Astrocyte of the spinal cord (primary cell): ENCODE measurements at regions not wholly inside any gene's neighbourhood (a gene's known extent, or its start where the extent isn't known, plus 50 kb on each side); places are given as distances from the start of the nearest gene placed in this dataset.

Experiments used
- DNase-seq: peaks from one replicate; pipeline ENCODE4 v3.0.0; 2011; ENCODE audit warnings: low read depth, low spot score
- H3K4me3 ChIP-seq: 2 replicates; pipeline ENCODE4 v1.5.1; 2011; ENCODE audit warnings: low read depth, mild to moderate bottlenecking, low read length, moderate library complexity
- CTCF ChIP-seq: IDR thresholded peaks from 2 replicates; pipeline ENCODE4 v1.5.1; 2012; ENCODE audit warnings: low read depth, mild to moderate bottlenecking, low read length, inconsistent platforms
- in situ Hi-C: cut with HindIII; loops from 2 replicates; pipeline ENCODE4 v1.10.0; 2017; ENCODE audit warnings: low sequenced_read_pairs

GRCh38 chr10:4514445-4515108 lies 311.4 kb upstream of the AKR1E2 start:
- in situ Hi-C loops: no loop called here
- no peak for TF ChIP-seq CTCF

DNA sequence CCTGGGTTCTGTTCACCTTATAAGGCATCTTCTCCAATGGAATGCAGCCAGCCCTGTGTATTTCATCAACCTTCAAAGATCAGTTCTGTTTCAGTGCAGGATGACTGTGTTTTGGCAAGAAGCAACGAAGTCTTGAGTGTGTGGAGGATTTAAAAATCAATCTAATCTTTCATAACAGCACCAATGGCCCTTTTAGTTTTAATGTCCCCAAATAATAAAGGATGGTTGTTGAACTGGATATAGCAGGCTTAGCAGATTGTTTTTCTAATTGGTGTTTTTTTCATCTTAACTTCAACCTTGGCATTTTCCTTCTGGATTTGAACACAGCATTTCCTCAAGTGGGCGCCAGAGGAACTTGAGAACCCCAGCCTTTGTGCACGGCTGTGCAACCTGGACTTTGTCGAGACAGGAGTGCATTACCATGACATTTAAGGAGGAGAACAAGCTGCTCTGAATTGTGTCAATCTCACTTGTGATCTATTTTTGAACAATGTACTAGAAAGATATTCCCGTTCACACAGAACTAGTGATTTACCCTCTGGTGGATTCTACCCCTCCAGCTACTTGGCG lies 313.3 kb upstream of the AKR1E2 start:
- peak; percentile 65 for TF ChIP-seq CTCF
- H3K4me3 ChIP-seq: no peak overlapping the region
- in situ Hi-C loops: no loop called here
- DNase-seq: peak; percentile 73

More at GRCh38 chr10:4514445-4515108, 311.4 kb upstream of the AKR1E2 start:
- no peak overlapping the region for H3K4me3 ChIP-seq
- no peak for DNase-seq

DNA sequence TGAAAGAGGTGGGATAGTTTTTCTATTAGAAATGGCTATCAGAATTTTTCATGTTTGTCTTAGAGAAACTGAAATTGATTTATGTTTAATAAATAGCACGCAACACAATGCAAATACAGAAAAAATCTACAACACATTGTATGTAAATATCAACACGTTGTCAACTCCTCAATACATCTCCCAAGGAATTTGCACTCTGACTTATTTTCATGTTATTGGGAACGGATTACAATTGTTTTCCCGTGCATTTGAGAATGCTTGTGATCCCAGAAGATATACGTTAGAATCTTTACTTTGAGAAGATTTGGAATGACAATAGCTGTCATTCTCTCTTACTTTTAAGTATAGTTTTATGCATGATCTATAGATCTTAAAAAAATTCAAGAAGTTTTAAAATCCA lies 313.8 kb upstream of the AKR1E2 start:
- H3K4me3 ChIP-seq: no peak overlapping the region
- no peak for TF ChIP-seq CTCF
- no peak for DNase-seq
- in situ Hi-C loops: no loop called here

DNA sequence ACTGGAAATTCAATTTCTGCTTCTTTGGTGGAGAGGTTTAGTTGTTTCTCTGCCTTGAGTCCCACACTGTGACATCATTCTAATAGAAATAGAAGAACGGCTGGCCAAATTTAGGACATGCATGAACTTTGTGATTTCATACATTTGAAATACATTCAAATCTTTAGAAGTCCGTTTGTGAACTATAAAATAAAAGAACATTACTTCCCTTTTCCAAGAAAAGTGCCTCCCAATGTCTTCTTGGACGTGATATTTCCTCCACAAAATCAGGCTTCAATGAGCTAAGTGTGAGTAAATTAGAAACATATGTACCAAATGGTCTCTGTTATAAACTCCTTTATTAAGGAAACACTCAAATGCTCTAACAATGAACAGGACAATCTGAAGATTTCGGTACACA lies 314.5 kb upstream of the AKR1E2 start:
- in situ Hi-C loops: no loop called here
- no peak overlapping the region for H3K4me3 ChIP-seq
- TF ChIP-seq CTCF: no peak
- peak; percentile 35 for DNase-seq

DNA sequence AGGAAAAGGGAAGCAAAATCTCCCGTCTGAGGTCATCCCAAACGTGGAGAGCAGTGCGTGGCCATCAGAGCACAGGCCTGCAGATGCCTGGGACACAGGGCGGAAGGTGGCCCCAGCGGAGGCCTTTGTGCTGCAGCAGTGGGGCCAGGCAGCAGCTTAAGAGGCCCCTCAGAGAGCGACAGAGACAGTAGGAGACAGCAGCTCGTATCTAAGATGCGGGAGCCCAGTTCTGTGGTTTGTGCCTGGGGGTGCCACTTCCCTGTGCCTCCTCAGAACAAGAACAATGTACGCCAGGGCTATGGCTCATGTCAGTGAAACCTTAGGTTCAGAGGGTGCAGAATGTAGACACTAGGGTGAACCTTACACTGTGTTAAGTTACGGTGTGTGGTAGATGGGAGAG lies 316.6 kb upstream of the AKR1E2 start:
- DNase-seq: no peak
- no peak overlapping the region for H3K4me3 ChIP-seq
- in situ Hi-C loops: no loop called here
- no peak for TF ChIP-seq CTCF

GRCh38 chr10:4506095-4506494 lies 319.9 kb upstream of the AKR1E2 start:
- in situ Hi-C loops: no loop called here
- no peak overlapping the region for H3K4me3 ChIP-seq
- no peak for DNase-seq
- no peak for TF ChIP-seq CTCF

DNA sequence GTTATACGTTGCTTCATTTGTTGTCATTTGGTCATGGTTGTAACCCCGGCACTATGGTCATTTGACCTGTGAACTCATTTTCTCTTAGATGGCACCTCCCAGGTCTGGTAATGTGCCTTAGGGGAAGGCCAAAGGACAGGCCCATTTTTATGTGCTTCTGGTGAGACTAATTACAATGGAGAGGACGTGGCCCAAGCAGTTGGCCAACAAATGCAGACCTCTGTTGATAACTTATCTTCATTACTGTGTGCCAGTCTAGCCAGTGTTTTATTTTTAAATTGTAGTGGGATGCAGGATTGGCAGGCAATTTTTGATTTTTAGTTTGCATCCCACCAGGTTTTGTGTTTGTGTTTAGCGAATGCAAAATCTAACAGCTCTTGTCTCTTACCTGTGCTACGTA lies 321.5 kb upstream of the AKR1E2 start:
- no peak overlapping the region for H3K4me3 ChIP-seq
- no peak for DNase-seq
- no peak for TF ChIP-seq CTCF
- in situ Hi-C loops: no loop called here
